Inferior parietal cortex (tissue), 1 donor: ENCODE measurements at regions not wholly inside any gene's neighbourhood (a gene's known extent, or its start where the extent isn't known, plus 50 kb on each side); places are given as distances from the start of the nearest gene placed in this dataset.
"Not testable (repeated sequence)": the region's sequence is repeated elsewhere in the genome, so short reads cannot be mapped to it uniquely, and the experiment has no call there.

Experiments used
- DNase-seq: peaks from one replicate; pipeline ENCODE4 v3.0.0-alpha.2; 2016; ENCODE audit errors: extremely low spot score

DNA sequence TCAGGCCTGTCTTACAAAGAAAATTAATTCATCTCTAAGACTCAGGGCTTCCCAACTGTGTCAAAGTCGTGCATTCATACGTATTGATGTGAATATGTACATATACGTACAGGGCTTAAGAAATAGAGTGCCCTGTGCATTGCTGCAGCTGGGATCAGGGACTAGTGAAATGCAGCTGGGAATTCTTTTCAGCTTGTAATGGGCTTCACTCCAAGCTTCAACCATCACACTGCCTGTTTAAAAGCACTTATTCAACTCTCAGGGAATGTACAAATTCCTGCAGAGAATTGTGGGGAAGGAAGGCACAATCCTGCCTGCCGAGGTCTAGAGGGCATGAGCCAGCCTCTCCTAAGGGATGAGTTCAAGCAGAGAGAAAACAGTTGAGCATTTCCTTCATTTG is 59.6 kb upstream of the MAN2A1 start:
- no peak for DNase-seq

DNA sequence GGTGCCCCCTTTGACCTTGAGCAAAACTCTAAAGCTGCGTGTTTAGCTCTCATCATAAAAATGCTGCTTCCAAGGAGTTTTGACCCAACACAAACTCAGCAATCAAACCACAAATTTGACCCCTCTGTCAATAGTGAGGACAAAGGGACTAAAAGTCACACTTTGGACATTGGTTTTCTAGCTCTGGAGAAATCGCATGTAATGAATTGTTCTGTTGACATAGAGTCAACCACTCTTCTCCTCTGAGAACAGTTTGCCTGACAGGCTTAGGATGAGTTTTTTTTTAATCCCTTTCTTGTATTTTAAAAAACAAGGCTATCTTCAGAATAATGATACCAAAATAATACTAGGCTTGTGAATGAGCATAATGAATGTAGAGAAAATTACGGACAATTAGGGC is 61.1 kb upstream of the MAN2A1 start:
- no peak for DNase-seq

DNA sequence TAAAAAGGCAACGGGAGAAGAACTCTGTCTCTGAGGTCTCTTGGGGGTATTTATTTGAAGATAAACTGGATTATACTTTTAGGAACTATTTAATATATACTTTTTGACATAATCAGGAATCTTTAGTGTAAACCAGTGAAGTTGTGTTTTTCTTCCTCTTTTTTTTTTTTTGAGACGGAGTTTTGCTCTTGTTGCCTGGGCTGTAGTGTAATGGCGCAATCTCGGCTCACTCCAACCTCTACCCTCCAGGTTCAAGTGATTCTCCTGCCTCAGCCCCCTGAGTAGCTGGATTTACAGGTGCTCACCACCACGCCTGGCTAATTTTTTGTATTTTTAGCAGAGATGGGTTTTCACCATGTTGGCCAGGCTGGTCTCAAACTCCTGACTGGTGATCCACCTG is 68.5 kb upstream of the MAN2A1 start:
- not testable (repeated sequence) for DNase-seq

DNA sequence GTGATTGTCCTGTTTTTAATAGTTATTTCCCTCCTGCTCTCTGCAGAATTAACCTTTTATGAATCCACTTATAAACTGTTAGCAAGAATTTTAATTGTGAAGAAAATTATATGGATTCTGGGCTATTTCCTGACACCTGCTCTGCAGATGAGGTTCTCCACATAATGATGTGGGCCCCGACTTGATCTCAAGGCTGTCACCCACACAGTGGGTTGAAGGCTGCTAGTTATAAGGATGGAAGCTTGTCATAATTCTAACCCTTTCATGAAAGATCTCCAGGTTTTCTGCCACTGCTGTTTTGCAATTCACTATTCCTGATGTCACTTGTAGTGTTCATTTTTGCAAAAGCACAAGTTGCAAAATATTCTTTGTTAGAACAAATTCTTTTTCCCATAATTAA is 69.1 kb upstream of the MAN2A1 start:
- no peak for DNase-seq

DNA sequence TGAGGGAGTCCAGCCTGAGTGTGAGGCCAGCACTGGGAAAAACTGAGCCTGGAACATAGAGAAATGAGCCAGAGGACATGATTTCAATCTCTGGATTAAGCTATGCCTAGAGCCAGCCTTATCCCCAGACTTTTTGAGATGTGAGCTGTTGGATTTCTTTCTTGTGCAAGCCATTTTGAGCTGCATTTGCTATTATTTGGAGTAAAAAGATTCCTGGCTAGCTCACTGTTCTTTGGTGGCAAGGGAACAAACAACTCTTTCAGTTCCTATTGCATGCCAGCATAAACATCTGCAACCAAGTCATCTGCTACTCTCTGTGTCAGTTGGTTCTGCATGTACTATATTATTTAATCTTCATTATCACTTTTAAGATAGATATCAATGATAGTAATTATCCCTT is 70.1 kb upstream of the MAN2A1 start:
- peak; percentile 79 for DNase-seq

DNA sequence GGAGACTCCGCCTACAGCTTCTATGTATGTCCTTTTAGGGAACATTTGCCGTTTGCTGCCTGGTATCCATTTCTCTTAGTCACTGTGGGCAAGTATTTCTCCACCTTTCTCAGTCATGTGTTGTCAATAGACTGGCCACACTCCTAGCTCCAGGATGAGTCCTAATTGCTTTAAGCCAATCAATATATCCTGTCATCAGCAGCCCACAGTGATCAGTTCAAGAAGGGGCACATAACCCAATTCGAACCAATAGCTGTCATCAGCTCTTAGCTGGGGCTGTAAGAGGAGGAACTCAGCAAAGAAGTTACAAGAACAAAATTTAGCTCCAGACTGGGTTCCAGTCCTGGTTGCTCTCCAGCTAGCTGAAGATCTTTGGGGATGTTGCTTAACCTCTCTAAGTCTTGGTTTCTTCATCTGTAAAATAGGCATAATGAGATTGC is 70.7 kb upstream of the MAN2A1 start:
- no peak for DNase-seq

DNA sequence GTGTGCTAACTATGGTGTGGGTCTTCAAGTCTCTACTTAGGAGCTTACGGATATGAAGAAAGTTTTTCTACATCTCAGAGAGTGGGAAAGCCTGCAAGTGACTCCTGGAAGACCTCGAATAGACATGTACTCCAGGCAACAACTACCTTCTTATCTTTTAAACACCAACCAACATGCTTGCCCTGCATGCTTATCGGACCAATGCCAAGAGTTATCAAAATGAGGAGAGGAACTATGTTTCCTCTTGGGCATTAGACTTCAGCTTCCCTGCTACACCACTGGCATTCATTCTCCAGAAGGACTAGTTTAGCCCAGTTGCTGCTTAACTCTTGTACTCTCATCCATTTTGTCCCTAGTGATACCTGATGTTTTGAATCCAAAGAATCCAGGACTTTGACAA is 74.7 kb upstream of the MAN2A1 start:
- DNase-seq: no peak

DNA sequence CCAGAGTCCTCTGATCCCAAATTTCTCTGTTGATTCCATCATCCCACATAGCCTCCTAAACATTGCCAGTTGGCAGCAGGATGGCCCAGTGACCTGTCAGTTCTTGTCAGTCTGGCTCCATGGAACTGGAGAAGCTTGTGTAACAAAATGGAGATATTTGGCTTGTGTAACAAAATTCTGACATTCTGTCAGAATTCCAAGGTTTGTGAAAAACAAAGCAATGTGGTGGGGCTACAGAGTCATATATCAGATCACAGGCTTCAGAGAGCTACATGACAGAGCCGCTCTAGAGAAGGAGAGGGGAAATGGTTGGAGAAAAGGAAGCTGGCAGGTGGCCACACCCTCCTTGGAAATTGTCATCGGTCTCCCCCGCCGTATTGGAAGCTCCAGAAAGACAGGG is 75.4 kb upstream of the MAN2A1 start:
- no peak for DNase-seq

DNA sequence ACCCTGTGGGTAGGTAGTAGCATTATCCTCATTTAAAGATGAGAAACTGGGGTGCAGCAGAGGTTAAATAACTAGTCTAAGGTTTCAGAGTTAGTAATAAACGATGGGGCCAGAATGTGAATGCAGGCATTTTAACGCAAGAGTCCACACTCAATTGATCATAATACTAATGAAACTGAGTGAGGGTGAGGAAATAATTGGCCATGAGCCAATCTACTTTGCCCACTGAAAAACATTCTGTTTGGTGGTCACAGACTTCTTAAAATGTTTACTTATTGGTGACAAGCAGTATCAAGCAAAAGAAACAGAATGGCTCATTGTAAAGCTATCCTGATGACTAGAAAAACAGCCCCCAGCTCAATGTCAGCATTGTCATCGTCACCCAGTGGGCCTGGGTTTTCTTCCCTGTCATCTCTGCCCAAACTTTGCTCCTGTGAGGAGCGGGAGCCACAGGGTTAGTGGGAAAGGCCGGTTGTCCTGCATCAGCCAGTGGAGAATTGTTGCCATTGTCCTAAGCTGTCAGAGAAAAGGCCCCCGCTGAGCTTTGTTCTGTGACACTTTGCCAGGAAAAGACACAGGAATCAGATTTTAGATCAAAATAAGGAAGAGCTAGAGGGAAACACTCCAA is 77.3 kb upstream of the MAN2A1 start:
- peak; percentile 73 for DNase-seq

DNA sequence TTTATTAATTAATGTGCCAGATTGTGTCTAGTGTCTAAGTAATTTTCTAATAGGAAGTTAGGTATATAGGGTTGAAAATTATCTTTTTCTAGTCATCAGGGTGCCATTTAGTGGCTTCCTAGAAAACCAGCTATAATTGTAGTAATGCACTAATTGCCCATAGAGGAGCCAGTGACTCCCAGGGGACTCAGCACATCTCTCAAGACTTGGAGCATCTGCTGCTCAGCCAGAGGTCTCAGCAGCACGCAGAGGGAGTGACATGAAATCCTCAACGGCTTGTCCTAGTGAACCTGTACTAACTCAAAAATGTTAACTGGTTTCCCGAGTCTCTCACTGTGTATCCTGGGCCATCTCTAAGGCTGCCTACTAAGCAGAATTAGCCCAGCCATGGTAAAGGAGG is 78.2 kb upstream of the MAN2A1 start:
- no peak for DNase-seq

DNA sequence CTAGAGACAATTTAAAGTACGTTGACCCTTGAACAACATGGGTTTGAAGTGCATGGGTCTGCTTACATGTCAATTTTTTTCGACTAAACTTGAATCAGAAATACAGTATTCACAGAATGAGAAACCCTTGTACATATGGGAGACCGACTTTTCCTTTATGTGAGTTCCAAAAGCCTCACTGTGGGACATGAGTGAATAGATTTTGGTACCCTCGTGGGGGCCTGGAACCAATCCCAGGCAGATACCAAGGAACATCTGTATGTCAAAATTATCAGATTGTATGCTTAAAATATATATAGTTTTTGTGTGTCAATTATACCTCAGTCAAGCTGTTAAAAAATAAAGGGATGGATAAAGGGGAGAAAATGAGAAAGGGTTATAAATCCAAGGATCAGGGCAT is 78.7 kb upstream of the MAN2A1 start:
- no peak for DNase-seq

DNA sequence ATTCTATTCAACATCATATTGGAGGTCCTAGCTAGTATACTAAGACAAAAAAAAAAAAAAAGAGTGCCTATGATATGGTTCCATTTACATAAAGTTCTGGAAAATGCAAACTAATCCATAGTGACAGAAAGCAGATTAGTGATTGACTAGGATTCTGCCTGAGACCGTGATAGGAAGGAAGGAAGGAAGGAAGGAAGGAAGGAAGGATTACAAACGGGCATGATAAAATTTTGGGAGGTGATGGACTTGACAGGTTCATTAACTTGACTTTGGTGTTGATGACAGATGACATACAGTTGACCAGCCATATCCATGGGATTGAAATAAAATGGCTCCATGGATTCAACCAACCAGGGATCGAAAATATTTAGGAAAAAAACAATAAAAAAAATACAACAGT is 79.1 kb upstream of the MAN2A1 start:
- DNase-seq: no peak

DNA sequence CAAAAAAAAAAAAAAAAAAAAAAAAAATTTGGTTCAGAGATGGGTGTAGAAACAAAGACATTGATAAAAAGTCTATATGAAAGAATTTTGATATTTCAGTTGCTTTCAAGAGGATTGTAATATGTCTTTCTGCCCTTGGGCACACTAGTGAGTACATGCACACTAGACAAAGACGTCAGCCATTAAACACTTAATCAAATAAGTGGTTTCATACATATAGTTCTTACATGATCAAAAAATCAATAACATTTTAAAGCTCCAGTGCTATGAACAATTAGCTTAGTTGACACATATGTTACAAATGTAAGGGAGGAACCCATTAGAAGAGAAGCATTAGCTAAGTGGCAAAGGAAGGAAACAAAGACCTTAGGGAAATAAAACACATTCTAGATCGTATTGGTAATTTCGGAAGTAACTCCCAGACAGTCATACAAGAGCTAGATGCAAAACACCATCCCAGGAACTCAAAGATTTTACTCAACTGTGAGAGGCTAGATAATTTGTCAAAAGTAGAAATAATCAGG is 84.5 kb upstream of the MAN2A1 start:
- DNase-seq: no peak

DNA sequence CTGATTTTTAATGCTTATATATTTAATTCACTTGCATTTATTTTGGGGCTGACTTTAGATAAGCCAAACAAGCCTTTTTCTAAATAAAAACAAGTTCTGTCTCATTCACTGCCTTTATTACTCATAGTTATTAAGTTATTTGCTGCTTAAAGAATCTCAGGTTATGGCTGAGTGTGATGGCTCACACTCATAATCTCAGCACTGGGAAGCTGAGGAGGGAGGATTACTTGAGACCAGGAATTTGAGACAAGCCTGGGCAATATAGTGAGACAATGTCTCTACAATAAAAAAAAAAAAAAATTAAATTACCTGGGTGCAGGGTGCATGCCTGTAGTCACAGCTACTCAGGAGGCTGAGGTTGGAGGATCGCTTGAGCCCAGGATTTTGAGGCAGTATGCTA is 85.0 kb upstream of the MAN2A1 start:
- no peak for DNase-seq

DNA sequence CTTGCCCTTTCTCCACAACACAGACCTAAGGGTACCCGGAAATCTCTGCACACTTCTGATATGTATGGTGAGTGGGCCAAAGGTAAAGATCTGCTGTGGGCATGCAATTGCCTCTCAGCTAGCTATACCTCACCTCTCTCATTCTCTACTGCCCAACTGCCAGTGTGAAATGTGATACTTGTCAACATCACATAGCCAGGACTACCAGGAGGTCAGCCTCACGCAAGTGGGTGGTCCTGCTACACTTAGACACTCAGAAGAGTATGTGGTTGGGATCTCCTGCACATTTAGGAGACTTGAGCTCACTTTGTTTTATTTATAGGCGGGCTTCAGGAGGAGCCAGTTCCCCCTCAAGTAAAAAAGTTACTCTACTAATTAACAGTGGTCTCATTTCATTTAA is 88.0 kb upstream of the MAN2A1 start:
- DNase-seq: no peak

DNA sequence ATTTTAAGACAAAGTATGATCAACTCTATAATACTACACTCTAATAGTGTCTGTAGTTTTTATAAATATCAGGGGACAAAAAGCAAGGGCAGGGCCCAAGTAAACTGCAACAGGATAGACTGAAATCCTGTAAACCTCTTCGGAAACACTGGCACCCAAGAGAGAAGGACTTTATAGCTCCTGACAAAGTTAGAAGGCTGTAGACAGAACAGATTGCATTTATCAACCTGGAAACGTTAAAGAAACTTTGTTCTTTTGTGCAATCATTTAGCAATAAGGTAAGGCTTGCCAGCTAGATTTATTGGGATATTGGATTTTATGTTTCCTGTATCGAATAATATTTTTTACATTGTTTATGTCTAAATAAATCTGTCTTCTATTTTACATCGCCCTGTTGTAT is 91.8 kb upstream of the MAN2A1 start:
- no peak for DNase-seq

DNA sequence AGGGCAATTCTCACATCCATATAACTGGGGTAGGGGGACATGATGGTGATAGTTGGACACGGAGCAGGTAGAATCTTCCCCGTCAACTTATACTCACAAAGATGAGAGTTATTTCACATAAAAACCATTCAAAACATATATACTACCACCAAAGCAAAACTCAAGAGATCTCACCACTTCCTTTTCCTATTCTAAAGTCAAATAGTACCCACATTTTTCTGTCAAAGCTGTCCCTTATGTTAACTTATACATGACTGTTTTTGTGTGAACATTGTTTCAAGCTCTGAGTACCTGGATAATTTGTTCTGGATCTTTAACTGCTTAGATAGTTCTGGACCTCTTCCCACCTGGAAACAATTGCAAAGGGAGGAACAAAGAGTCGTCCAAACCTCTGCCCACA is 95.5 kb upstream of the MAN2A1 start:
- no peak for DNase-seq

DNA sequence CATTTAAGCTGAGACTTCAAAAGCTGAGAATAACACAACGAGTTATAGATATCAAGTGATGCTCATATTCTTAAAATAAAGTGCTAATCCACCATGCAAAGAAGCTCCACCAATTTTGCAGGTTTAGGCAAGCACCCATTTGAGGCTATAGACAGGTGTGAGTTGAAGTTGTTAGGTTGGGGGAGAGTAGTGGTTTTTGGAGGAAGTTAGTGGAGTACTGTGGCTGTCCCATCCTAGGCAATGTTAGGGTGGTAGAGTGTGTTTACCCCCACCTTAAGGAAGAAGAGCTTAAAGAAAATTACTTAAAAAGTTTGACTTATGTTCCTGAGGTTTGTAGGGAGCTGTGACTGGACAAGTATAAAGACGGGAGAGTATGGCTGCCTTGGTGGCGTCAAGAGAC is 98.9 kb upstream of the MAN2A1 start:
- no peak for DNase-seq

DNA sequence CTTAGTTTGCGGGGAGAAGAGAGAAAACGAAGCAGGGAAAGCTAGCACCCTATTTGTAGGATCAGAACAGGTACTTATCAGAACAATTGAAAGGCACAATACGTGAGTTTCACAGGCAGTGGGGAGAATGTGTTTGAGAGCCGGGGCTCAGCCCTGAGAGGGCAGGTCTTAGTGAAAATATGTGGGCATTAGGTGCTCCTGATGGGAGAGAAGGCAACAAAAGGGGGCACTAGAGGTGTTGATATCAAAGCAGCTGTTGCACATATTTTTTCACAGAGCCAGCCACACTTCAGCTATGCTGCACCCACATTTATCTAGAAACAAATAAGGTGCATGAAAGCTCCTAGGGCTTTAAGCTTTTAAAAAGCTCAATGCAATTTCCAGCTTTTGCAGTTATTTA is 99.7 kb upstream of the MAN2A1 start:
- no peak for DNase-seq

DNA sequence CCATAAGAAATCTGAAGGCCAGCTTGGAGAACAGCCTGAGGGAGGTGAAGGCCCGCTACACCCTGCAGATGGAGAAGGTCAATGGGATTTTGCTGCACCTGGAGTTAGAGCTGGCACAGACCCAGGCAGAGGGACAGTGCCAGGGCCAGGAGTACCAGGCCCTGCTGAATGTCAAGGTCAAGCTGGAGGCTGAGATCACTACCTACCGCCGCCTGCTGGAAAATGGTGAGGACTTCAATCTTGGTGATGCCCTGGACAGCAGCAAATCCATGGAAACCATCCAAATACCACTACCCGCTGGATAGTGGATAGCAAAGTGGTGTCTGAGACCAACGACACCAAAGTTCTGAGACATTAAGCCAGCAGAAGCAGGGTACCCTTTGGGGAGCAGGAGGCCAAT is 100.5 kb upstream of the MAN2A1 start:
- no peak for DNase-seq

DNA sequence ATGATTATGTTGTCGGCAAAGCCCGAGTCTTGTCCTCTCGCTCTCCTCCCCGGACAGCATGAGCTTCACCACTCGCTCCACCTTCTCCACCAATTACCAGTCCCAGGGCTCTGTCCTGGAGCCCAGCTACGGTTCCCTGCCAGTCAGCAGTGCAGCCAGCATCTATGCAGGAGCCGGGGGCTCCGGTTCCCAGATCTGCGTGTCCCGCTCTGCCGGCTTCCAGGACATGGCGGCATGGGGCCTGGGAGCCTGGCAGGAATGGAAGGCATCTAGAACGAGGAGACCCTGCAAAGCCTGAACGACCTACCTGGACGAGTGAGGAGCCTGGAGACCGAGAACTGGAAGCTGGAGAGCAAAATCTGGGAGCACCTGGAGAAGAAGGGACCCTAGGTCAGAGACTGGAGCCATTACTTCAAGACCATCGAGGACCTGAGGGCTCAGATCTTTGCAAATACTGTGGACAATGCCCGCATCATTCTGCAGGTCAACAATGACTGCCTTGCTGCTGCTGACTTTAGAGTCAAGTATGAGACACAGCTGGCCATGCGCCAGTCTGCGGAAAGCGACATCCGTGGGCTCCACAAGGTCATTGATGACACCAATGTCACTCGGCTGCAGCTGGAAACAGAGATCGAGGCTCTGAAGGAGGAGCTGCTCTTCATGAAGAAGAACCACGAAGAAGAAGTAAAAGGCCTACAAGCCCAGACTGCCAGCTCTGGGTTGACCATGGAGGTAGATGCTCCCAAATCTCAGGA is 101.3 kb upstream of the MAN2A1 start:
- no peak for DNase-seq

DNA sequence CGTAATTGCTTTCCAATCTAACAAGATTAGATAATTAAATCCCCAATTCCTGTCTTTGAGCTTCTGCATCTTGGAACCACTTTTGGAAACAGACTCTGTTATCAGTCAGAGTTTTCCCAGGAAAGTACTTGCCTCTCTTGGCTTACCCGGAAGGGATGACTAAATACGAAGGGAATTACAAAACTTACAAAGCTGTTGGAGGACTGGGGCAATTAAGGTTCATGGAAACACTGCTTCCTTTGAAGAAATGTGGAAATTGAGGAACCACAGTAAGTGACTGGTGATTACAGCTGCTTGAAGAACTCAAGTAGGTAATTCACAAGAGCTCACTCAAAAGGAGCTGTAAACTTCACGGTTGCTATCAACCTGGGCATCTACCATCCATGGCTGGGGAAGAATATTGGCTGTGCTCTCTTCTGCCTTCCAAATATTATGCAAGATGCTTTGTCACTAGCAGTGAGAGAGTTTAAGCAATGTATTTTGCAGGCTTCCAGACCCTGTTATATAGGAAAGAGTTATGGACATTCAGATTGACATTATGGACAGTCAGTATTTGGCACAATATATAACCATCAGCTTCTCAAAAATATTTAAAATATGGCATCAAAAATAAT is 104.6 kb upstream of the MAN2A1 start:
- no peak for DNase-seq

DNA sequence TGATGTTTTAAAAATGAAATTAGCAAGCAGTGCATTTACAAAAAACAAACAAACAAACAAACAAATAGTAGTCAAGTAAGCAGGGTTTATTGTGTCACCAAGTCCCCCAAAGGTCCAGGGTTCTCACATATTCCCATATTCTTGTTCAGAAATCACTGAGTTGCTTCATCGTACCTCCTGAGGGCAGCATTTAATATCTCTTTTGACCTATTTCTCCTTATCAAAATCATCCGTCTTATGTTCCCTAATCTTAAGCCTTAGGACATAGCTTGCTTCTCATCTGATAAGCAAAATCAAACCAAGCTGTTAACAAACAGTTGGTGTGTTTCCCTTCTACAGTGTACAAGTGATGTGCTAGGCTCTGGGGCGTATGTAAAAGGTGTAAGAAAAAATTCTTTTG is 109.5 kb upstream of the MAN2A1 start:
- peak; percentile 27 for DNase-seq
